OCI-LY7 (cell line): ENCODE measurements at regions not wholly inside any gene's neighbourhood (a gene's known extent, or its start where the extent isn't known, plus 50 kb on each side); places are given as distances from the start of the nearest gene placed in this dataset.
"Not testable (repeated sequence)": the region's sequence is repeated elsewhere in the genome, so short reads cannot be mapped to it uniquely, and the experiment has no call there.

Experiments
- BruUV-seq: library from RNA; stranded (reverse); fragments of 400-500 nt; replicated peaks from 2 replicates; lab custom pipeline; 2021; lab: Mats Ljungman, UMichigan
- CTCF ChIA-PET: fragments of 300-600 bp; sonication (Branson Sonifier 250); formaldehyde crosslinking; loops from one replicate; lab custom pipeline; 2022; ENCODE audit warnings: antibody characterized with exemption; ENCODE audit not compliant: unreplicated experiment; lab: Charles Lee
- POLR2A ChIA-PET: fragments of 300-600 bp; sonication (Branson Sonifier 250); formaldehyde crosslinking; loops from one replicate; lab custom pipeline; 2022; ENCODE audit warnings: antibody characterized with exemption; lab: Charles Lee
- DNase-seq: peaks from one replicate; pipeline ENCODE4 v3.0.0-alpha.2; 2015; ENCODE audit warnings: low spot score
- H2AFZ ChIP-seq: fragments of 200-600 bp; sonication (generic), shearing (Covaris generic); 2 replicates; pipeline ENCODE4 v1.6.1; 2014; ENCODE audit warnings: mild to moderate bottlenecking, antibody characterized with exemption, low read length, moderate library complexity
- H3K27ac ChIP-seq: fragments of 200-600 bp; sonication (generic); 2 replicates; pipeline ENCODE4 v1.5.1; 2014; ENCODE audit warnings: mixed run types, low read depth, mild to moderate bottlenecking, moderate library complexity, low read length, inconsistent platforms; ENCODE audit not compliant: poor library complexity, severe bottlenecking
- H3K36me3 ChIP-seq: fragments of 200-600 bp; sonication (generic); 2 replicates; pipeline ENCODE4 v1.6.1; 2014; ENCODE audit warnings: mild to moderate bottlenecking, antibody characterized with exemption, low read length, moderate library complexity, mixed read lengths; ENCODE audit not compliant: insufficient read depth
- H3K4me1 ChIP-seq: fragments of 200-600 bp; sonication (generic); 2 replicates; pipeline ENCODE4 v1.5.1; 2014; ENCODE audit warnings: mild to moderate bottlenecking, low read length; ENCODE audit not compliant: insufficient read depth, poor library complexity, severe bottlenecking
- H3K4me2 ChIP-seq: fragments of 200-600 bp; sonication (generic); 2 replicates; pipeline ENCODE4 v1.6.1; 2014; ENCODE audit warnings: mild to moderate bottlenecking, low read length
- H3K4me3 ChIP-seq: fragments of 200-600 bp; sonication (generic); 2 replicates; pipeline ENCODE4 v1.5.1; 2014; ENCODE audit warnings: mild to moderate bottlenecking, low read depth, low read length; ENCODE audit not compliant: poor library complexity, severe bottlenecking
- H3K79me2 ChIP-seq: fragments of 200-600 bp; sonication (generic); 2 replicates; pipeline ENCODE4 v1.6.1; 2016; ENCODE audit warnings: low read depth, mild to moderate bottlenecking, low read length, moderate library complexity, mixed read lengths; ENCODE audit not compliant: insufficient read depth
- H3K9me2 ChIP-seq: fragments of 200-600 bp; sonication (generic); 2 replicates; pipeline ENCODE4 v1.6.1; 2016; ENCODE audit warnings: mild to moderate bottlenecking, low read length, mixed read lengths; ENCODE audit not compliant: insufficient read depth
- H3K9me3 ChIP-seq: fragments of 200-600 bp; sonication (generic); 2 replicates; pipeline ENCODE4 v1.6.1; 2014; ENCODE audit warnings: mild to moderate bottlenecking, mixed run types, low read length, mixed read lengths
- H4K20me1 ChIP-seq: fragments of 200-600 bp; sonication (generic); 2 replicates; pipeline ENCODE4 v1.6.1; 2014; ENCODE audit warnings: mild to moderate bottlenecking, antibody characterized with exemption, low read length, moderate library complexity, mixed read lengths; ENCODE audit not compliant: insufficient read depth
- EZH2phosphoT487 ChIP-seq: fragments of 200-600 bp; sonication (generic); IDR thresholded peaks from 2 replicates; pipeline ENCODE4 v1.6.1; 2018; ENCODE audit warnings: low read depth, borderline replicate concordance, mild to moderate bottlenecking, mixed run types, antibody characterized with exemption, low read length, moderate library complexity, mixed read lengths
- intact Hi-C: fragments of 100-400 bp; cut with micrococcal nuclease; formaldehyde crosslinking; loops from one replicate; pipeline ENCODE4 v1.10.0; 2022; ENCODE audit not compliant: unreplicated experiment
- TF ChIP-seq, protein P1 (sequence below): fragments of 200-600 bp; sonication (generic); conservative IDR thresholded peaks from 2 replicates; pipeline ENCODE4 v1.5.1; 2014; ENCODE audit warnings: mild to moderate bottlenecking, antibody characterized with exemption, low read length, moderate library complexity, mixed read lengths

DNA sequence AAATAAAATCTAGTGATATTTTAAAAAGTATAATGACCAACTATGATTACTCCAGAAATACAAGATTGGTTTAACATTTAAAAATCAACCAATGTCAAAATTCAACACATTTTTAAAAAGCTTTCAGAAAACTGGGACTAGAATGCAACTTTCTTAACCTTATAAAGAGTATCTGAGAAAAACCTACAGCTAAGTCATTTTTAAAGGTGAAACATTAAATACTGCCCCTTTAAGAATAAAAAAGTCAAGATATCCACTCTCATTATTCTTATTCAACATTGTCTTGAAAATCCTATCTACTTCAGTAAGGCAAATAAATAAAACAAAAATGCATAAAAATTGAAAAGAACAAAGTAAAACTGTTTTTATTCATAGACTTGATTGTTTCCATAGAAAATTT, 673.2 kb downstream of the UQCRFS1 start:
- Histone ChIP-seq H3K9me2 (no peaks in the 10 kb centered on the region), H3K79me2 (no peaks in the 10 kb centered on the region), H3K4me3 (no peak overlapping the region), H3K4me2 (no peak overlapping the region), H3K9me3 (peaks cover 23% of the 10 kb centered on the region; the same call in 1 of the 2 replicates), H3K4me1 (peaks cover 38% of the 10 kb centered on the region), H4K20me1 (no peaks in the 10 kb centered on the region), H3K27ac (no peak overlapping the region), H2AFZ (no peak overlapping the region), H3K36me3 (no peaks in the 10 kb centered on the region; the same call in 1 of the 2 replicates)
- POLR2A ChIA-PET = interaction anchor here (0.7 kb wide), 1 partner anchor 20 kb away, joined by 3 read pairs; no protein-coding TSS in a partner anchor
- intact Hi-C loops = no loop called here
- TF ChIP-seq, protein P1, sequence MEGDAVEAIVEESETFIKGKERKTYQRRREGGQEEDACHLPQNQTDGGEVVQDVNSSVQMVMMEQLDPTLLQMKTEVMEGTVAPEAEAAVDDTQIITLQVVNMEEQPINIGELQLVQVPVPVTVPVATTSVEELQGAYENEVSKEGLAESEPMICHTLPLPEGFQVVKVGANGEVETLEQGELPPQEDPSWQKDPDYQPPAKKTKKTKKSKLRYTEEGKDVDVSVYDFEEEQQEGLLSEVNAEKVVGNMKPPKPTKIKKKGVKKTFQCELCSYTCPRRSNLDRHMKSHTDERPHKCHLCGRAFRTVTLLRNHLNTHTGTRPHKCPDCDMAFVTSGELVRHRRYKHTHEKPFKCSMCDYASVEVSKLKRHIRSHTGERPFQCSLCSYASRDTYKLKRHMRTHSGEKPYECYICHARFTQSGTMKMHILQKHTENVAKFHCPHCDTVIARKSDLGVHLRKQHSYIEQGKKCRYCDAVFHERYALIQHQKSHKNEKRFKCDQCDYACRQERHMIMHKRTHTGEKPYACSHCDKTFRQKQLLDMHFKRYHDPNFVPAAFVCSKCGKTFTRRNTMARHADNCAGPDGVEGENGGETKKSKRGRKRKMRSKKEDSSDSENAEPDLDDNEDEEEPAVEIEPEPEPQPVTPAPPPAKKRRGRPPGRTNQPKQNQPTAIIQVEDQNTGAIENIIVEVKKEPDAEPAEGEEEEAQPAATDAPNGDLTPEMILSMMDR = no peak
- TF ChIP-seq EZH2phosphoT487 = no peak
- CTCF ChIA-PET = no interaction called here
- no peak for DNase-seq
- BruUV-seq = no TSS peak

DNA sequence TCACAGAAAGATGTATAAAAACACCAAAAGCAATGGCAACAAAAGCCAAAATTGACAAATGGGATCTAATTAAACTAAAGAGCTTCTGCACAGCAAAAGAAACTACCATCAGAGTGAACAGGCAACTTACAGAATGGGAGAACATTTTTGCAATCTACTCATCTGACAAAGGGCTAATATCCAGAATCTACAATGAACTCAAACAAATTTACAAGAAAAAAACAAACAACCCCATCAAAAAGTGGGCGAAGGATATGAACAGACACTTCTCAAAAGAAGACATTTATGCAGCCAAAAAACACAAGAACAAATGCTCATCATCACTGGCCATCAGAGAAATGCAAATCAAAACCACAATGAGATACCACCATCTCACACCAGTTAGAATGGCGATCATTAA, 674.4 kb downstream of the UQCRFS1 start:
- intact Hi-C loops, H3K4me3 ChIP-seq, BruUV-seq, H3K27ac ChIP-seq, H4K20me1 ChIP-seq, H3K4me2 ChIP-seq, DNase-seq, H3K79me2 ChIP-seq, H3K36me3 ChIP-seq, POLR2A ChIA-PET, CTCF ChIA-PET, H2AFZ ChIP-seq, H3K9me2 ChIP-seq: not testable (repeated sequence)
- H3K9me3 ChIP-seq = peaks cover 23% of the 10 kb centered on the region; the same call in 1 of the 2 replicates
- peaks cover 38% of the 10 kb centered on the region for H3K4me1 ChIP-seq

DNA sequence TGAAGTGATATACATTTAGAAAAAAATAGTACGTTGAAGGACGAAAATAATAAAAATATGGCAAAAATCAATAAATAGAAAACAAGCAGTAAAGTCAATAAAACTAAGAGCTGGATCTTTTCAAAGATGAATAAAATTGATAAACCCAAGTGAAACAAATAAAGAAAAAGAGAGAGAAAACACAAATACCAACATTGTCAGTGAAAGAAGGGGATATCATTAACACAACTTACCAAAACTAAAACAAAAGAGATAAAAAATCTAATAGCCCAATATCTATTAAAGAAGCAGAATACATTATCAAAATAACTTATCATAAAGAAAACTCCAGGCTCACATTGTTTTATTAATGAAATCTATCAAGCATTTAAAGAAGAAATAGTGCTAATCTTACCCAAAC, 675.1 kb downstream of the UQCRFS1 start:
- BruUV-seq = no TSS peak
- H3K4me3 ChIP-seq = no peak overlapping the region
- H3K27ac ChIP-seq = no peak overlapping the region
- ChIA-PET CTCF (no interaction called here), POLR2A (interaction anchor here (0.6 kb wide), 2 partner anchors 51 to 181 kb away, joined by 3 to 4 read pairs; no protein-coding TSS in a partner anchor)
- intact Hi-C loops = no loop called here
- no peak for DNase-seq
- peaks cover 23% of the 10 kb centered on the region; the same call in 1 of the 2 replicates for H3K9me3 ChIP-seq
- H3K9me2 ChIP-seq = no peaks in the 10 kb centered on the region
- no peak overlapping the region for H2AFZ ChIP-seq
- H4K20me1 ChIP-seq = no peaks in the 10 kb centered on the region
- H3K36me3 ChIP-seq = no peaks in the 10 kb centered on the region; the same call in 1 of the 2 replicates
- peaks cover 31% of the 10 kb centered on the region for H3K4me1 ChIP-seq
- H3K79me2 ChIP-seq = no peaks in the 10 kb centered on the region
- TF ChIP-seq EZH2phosphoT487 = no peak
- TF ChIP-seq, protein P1 = no peak
- H3K4me2 ChIP-seq = no peak overlapping the region
